GM13977 (cell line): ENCODE measurements at regions not wholly inside any gene's neighbourhood (a gene's known extent, or its start where the extent isn't known, plus 50 kb on each side); places are given as distances from the start of the nearest gene placed in this dataset.

ENCODE experiments used
- DNase-seq: peaks from one replicate; pipeline ENCODE4 v3.0.0; 2012; ENCODE audit warnings: low spot score
- CTCF ChIP-seq: IDR thresholded peaks from 2 replicates; pipeline ENCODE4 v1.5.1; 2012; ENCODE audit warnings: mild to moderate bottlenecking, control low read depth; ENCODE audit not compliant: insufficient read depth; ENCODE audit errors: extremely low read depth, missing control alignments
- in situ Hi-C: fragments of 300-500 bp; cut with MboI; formaldehyde crosslinking; loops from one replicate; pipeline ENCODE4 v1.12.0; 2022; ENCODE audit warnings: low sequenced_read_pairs, low pct_unique_long_range_greater_than_20kb, mixed read lengths, inconsistent platforms; ENCODE audit not compliant: unreplicated experiment

GRCh38 chr3:33993631-33994030, 195.2 kb downstream of the PDCD6IP start:
- no peak for DNase-seq
- no peak for TF ChIP-seq CTCF
- in situ Hi-C loops, result no loop called here

GRCh38 chr3:33994568-33994967, 196.1 kb downstream of the PDCD6IP start:
- no peak for TF ChIP-seq CTCF
- in situ Hi-C loops, result no loop called here
- DNase-seq, result no peak

- no peak for TF ChIP-seq CTCF
- in situ Hi-C loops, result no loop called here
- no peak for DNase-seq
These were observed 201.9 kb downstream of the PDCD6IP start for GRCh38 chr3:34000301-34000700.

GRCh38 chr3:34001022-34001421, 202.6 kb downstream of the PDCD6IP start:
- in situ Hi-C loops, result no loop called here
- TF ChIP-seq CTCF, result no peak
- no peak for DNase-seq

- in situ Hi-C loops, result no loop called here
- no peak for TF ChIP-seq CTCF
These were observed 203.6 kb downstream of the PDCD6IP start for GRCh38 chr3:34001990-34002389.

GRCh38 chr3:34002569-34003100, 204.2 kb downstream of the PDCD6IP start:
- in situ Hi-C loops, result no loop called here
- no peak for DNase-seq
- TF ChIP-seq CTCF, result no peak

More at GRCh38 chr3:34001990-34002389, 203.6 kb downstream of the PDCD6IP start:
- no peak for DNase-seq

- TF ChIP-seq CTCF, result no peak
- in situ Hi-C loops, result no loop called here
- DNase-seq, result no peak
These were observed 207.5 kb downstream of the PDCD6IP start for GRCh38 chr3:34005886-34006285.
